ENCODE measurements at regions not wholly inside any gene's neighbourhood (a gene's known extent, or its start where the extent isn't known, plus 50 kb on each side); places are given as distances from the start of the nearest gene placed in this dataset.
A peak's percentile ranks its signal among the peaks of the same experiment; 100 is the strongest.

- no peaks in the 10 kb centered on the region for H3K9me3 Mint-ChIP-seq
- no peak overlapping the region for H3K27ac Mint-ChIP-seq
- no peaks in the 10 kb centered on the region for H3K27me3 Mint-ChIP-seq (ENCODE audit: low read depth, poor library complexity)
- peaks cover 10% of the 10 kb centered on the region for H3K4me1 Mint-ChIP-seq
- no peak for TF ChIP-seq CTCF (IDR thresholded peaks at IDR 0.05)
- no peaks in the 10 kb centered on the region for H3K36me3 Mint-ChIP-seq (ENCODE audit: low read depth)
- no peak for DNase-seq
- no peak overlapping the region for H3K4me3 Mint-ChIP-seq
Measured at GRCh38 chr7:115678086-115678982, 352.2 kb downstream of the TFEC start.

DNA sequence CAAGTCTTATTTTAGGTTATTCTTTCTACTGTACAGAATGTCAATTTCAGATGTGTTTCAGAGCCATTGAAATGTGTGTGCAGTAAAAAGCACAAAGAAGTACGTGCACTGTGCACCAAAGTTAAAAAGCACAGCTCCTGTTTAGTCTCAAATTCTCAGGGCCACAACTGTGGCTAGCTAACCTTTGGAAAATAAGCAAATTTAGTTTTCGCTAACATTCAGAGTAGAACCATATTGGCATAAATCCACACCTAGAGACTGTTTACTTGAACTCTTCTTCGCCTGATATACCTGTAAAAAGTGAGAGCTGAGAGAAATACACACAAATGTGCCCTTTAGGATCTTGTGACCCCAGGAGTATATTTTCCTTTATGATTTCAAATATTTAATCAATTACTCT is 353.9 kb downstream of the TFEC start:
- Mint-ChIP-seq H3K27me3 (ENCODE audit: low read depth, poor library complexity) (no peaks in the 10 kb centered on the region), H3K4me3 (no peak overlapping the region), H3K9me3 (no peaks in the 10 kb centered on the region), H3K4me1 (peaks cover 10% of the 10 kb centered on the region), H3K36me3 (ENCODE audit: low read depth) (no peaks in the 10 kb centered on the region), H3K27ac (no peak overlapping the region)
- DNase-seq: no peak
- no peak for TF ChIP-seq CTCF (IDR thresholded peaks at IDR 0.05)

GRCh38 chr7:115676080-115676479 is 354.5 kb downstream of the TFEC start:
- Mint-ChIP-seq H3K9me3 (no peaks in the 10 kb centered on the region), H3K4me1 (peaks cover 8% of the 10 kb centered on the region), H3K27me3 (ENCODE audit: low read depth, poor library complexity) (no peaks in the 10 kb centered on the region), H3K4me3 (no peak overlapping the region), H3K27ac (no peak overlapping the region), H3K36me3 (ENCODE audit: low read depth) (no peaks in the 10 kb centered on the region)
- peak; percentile 5 for DNase-seq
- TF ChIP-seq CTCF (IDR thresholded peaks at IDR 0.05): peak; percentile 12

GRCh38 chr7:115674467-115675024 is 356.0 kb downstream of the TFEC start:
- Mint-ChIP-seq H3K4me1 (no peaks in the 10 kb centered on the region), H3K27me3 (ENCODE audit: low read depth, poor library complexity) (no peaks in the 10 kb centered on the region), H3K9me3 (no peaks in the 10 kb centered on the region), H3K36me3 (ENCODE audit: low read depth) (no peaks in the 10 kb centered on the region), H3K27ac (no peak overlapping the region), H3K4me3 (no peak overlapping the region)
- no peak for TF ChIP-seq CTCF (IDR thresholded peaks at IDR 0.05)
- DNase-seq: no peak

DNA sequence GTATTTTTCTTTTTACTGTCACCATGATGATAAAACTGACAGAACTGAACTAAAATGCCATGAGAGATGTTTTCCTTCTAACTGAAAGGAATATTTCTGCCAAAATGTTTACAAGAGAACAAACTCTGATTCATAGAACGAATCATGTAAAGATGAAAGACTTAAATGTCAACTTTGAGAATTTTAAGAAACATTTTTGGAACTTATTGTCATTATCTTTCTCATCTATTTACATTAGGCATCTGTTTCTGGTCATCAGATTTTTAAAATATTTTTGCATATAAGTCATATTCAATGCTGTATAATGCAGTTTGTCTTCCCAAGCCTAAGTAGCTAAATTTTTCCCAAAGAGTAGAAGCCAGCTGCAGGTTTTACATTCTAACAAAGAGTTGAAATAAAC is 358.5 kb downstream of the TFEC start:
- no peaks in the 10 kb centered on the region for H3K9me3 Mint-ChIP-seq
- no peaks in the 10 kb centered on the region for H3K4me1 Mint-ChIP-seq
- H3K36me3 Mint-ChIP-seq (ENCODE audit: low read depth): no peaks in the 10 kb centered on the region
- H3K4me3 Mint-ChIP-seq: no peak overlapping the region
- no peaks in the 10 kb centered on the region for H3K27me3 Mint-ChIP-seq (ENCODE audit: low read depth, poor library complexity)
- no peak overlapping the region for H3K27ac Mint-ChIP-seq
- TF ChIP-seq CTCF (IDR thresholded peaks at IDR 0.05): no peak
- no peak for DNase-seq

GRCh38 chr7:115662676-115663075 is 367.9 kb downstream of the TFEC start:
- H3K4me3 Mint-ChIP-seq: no peak overlapping the region
- no peak overlapping the region for H3K27ac Mint-ChIP-seq
- DNase-seq: no peak
- no peak for TF ChIP-seq CTCF (IDR thresholded peaks at IDR 0.05)
- H3K36me3 Mint-ChIP-seq (ENCODE audit: low read depth): no peaks in the 10 kb centered on the region
- peaks cover 5% of the 10 kb centered on the region for H3K4me1 Mint-ChIP-seq
- H3K27me3 Mint-ChIP-seq (ENCODE audit: low read depth, poor library complexity): no peaks in the 10 kb centered on the region
- no peaks in the 10 kb centered on the region for H3K9me3 Mint-ChIP-seq

Measured in nephron progenitor cell (in vitro differentiated cells).